Thymus (tissue), 11 donors: ENCODE measurements at regions not wholly inside any gene's neighbourhood (a gene's known extent, or its start where the extent isn't known, plus 50 kb on each side); places are given as distances from the start of the nearest gene placed in this dataset.

Source experiments
- DNase-seq, 9 donors: peaks; one replicate each; pipeline ENCODE4 v3.0.0-alpha.2; 2013; ENCODE audit warnings: low spot score in 9 of 9, low read depth in 6 of 9, missing footprints in 1 of 9
- H3K27ac ChIP-seq, 2 donors: one replicate each; pipeline ENCODE4 v1.5.1; 2013; ENCODE audit warnings: control low read depth in 1 of 2, low read depth in 1 of 2, low read length in 1 of 2, mild to moderate bottlenecking in 1 of 2, moderate library complexity in 1 of 2
- H3K27me3 ChIP-seq, 2 donors: one replicate each; pipeline ENCODE4 v1.5.1; 2013; ENCODE audit warnings: low read length in 1 of 2; ENCODE audit not compliant: control insufficient read depth in 2 of 2, insufficient read depth in 1 of 2
- H3K36me3 ChIP-seq, 2 donors: one replicate each; pipeline ENCODE4 v1.5.1; 2013; ENCODE audit warnings: low read length in 1 of 2, mild to moderate bottlenecking in 1 of 2, moderate library complexity in 1 of 2; ENCODE audit not compliant: control insufficient read depth in 2 of 2, insufficient read depth in 2 of 2
- H3K4me1 ChIP-seq, 2 donors: one replicate each; pipeline ENCODE4 v1.5.1; 2013; ENCODE audit warnings: low read length in 2 of 2; ENCODE audit not compliant: control insufficient read depth in 2 of 2, insufficient read depth in 2 of 2
- H3K4me3 ChIP-seq, 2 donors: one replicate each; pipeline ENCODE4 v1.5.1; 2013; ENCODE audit warnings: low read length in 2 of 2, control low read depth in 1 of 2, mild to moderate bottlenecking in 1 of 2
- H3K9me3 ChIP-seq, 2 donors: one replicate each; pipeline ENCODE4 v1.5.1; 2013; ENCODE audit warnings: low read length in 1 of 2, mild to moderate bottlenecking in 1 of 2; ENCODE audit not compliant: control insufficient read depth in 2 of 2, insufficient read depth in 1 of 2
- WGBS: extraction: QIAGEN DNeasy Blood & Tissue Kit; methylation state at CpG from one replicate; pipeline ENCODE4 v1.1.7; 2013; 5-methylcytosine and 5-hydroxymethylcytosine counted together
- donor health status: healthy.

DNA sequence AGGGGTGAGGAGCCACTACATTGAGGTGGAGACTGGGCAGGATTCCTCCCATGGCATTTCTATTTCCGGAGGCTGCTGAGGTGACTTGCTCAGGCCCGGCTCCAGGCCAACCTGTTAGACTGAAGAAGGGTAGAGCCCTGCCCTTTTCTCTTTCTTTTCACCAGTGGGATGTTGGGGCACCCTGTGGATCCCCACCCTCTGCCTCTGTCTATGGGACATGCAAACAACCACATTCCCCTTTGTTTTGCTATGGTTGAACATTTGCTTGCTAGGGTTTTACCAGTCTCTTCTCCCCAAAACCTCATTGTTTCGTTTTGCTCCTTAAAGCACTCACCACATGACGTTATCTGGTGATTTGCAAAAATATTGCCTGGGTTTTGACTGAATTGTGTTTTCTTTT lies 183.3 kb downstream of the ARL4C start:
- Histone ChIP-seq H3K9me3 (no peaks in the 10 kb centered on the region), H3K4me1 (peaks cover 6 to 13% of the 10 kb centered on the region in 2 donors), H3K36me3 (no peaks in the 10 kb centered on the region), H3K27ac (no peak overlapping the region), H3K27me3 (no peaks in the 10 kb centered on the region), H3K4me3 (no peak overlapping the region)
- 95% methylated on average over 4 of the region's 4 CpGs for WGBS
- no peak for DNase-seq

DNA sequence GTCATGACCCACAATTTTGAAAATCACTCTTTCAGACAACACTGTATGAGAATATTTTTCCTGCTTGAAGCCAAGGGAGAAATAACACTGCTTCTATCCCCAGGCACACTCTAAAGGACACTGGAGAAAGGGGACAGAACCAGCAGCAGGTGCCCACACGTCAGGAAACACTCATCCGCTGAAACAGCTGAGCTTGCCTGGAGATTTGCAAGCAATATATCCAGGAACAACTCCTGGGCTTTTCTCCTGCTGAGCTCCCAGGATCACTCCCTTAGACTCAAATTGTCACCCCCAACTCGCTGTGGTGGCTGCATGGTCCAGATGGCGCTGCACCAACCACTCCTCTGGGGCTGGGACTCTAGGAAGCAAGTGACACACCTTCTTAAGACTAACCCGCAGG lies 186.7 kb downstream of the ARL4C start:
- 98% methylated on average over 5 of the region's 5 CpGs for WGBS
- no peaks in the 10 kb centered on the region for H3K9me3 ChIP-seq
- no peak overlapping the region for H3K4me3 ChIP-seq
- peaks cover 10 to 21% of the 10 kb centered on the region in 2 donors for H3K4me1 ChIP-seq
- H3K27me3 ChIP-seq: no peaks in the 10 kb centered on the region
- no peak overlapping the region for H3K27ac ChIP-seq
- DNase-seq: no peak
- no peaks in the 10 kb centered on the region for H3K36me3 ChIP-seq

DNA sequence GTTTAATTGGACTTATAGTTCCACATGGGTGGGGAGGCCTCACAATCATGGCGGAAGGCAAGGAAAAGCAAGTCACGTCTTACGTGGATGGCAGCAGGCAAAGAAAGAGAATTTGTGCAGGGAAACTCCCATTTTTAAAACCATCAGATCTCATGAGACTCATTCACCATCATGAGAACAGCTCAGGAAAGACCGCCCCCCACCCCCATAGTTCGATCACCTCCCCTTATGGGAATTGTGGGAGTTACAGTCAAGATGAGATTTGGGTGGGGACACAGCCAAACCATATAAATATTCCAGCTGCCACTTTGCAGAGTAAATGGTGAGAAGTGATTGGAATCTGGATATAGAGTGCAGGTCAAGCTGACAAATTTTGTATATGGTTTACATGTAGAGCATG lies 187.4 kb downstream of the ARL4C start:
- Histone ChIP-seq H3K27me3 (no peaks in the 10 kb centered on the region), H3K9me3 (no peaks in the 10 kb centered on the region), H3K36me3 (no peaks in the 10 kb centered on the region), H3K4me1 (peaks cover 10 to 21% of the 10 kb centered on the region in 2 donors), H3K27ac (peak overlapping the region in 1 of 2 donors; percentile 73), H3K4me3 (no peak overlapping the region)
- 98% methylated on average over 5 of the region's 5 CpGs for WGBS
- no peak for DNase-seq

DNA sequence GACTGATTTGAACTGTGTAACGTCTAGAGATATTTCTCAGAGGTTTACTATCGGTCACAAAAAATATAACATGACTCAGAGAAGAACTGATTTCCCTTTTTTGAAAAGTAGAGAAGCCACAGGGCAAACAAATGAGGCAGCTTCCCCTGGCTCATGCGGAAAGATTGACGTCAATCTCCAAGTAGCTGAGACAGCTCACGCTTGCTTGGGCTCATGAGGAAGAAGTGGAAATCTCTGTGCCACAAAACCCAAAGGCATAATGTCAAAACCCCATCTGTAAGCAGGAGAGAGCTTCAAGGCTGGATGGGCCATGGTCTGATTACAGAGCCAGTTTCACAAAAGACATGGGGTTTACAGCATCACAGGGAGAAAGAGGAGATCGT lies 188.1 kb downstream of the ARL4C start:
- H3K9me3 ChIP-seq: no peaks in the 10 kb centered on the region
- H3K27me3 ChIP-seq: no peaks in the 10 kb centered on the region
- 30% methylated on average over 6 of the region's 6 CpGs for WGBS
- H3K4me3 ChIP-seq: no peak overlapping the region
- H3K36me3 ChIP-seq: no peaks in the 10 kb centered on the region
- peak in 4 of 9 donors; percentile 49 to 74 (median 59) for DNase-seq
- peak overlapping the region; percentile 46 to 73 for H3K27ac ChIP-seq
- H3K4me1 ChIP-seq: peaks cover 10 to 21% of the 10 kb centered on the region in 2 donors

DNA sequence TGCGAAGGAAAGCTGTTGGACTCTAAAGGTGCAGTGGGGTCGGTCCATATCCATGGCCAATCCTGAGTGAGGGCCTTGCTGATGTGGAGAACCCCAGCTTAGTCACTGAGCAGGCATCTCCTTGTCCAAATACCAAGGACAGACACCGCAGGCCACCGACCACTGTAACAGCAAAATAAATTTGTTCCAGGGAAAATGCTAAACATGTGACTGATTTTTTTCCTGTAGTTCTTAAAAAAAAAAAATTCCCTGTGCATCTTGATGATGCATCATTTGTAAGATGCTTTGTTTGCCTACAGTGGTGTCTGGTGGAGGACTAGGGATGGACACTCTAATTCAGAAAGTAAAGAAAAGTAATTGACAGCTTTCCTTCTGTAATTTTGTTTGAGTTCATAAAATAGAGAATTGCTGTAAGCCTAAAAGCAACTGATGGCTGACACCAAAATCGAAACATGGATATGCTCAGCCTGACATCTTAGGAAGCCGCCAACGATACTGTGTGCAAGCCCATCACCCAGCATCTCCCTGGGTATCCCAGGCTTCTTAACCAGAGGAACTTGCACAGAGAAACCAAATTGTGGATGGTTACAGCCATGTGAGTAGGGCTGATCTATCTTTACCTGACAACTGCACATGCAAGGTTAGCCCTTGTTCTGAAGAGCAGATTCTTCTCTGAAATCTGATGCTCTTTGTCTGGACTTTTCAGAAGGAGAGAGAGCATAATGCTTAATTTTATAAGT lies 188.6 kb downstream of the ARL4C start:
- no peak for DNase-seq
- Histone ChIP-seq H3K4me1 (peaks cover 10 to 21% of the 10 kb centered on the region in 2 donors), H3K4me3 (no peak overlapping the region), H3K27me3 (no peaks in the 10 kb centered on the region), H3K36me3 (no peaks in the 10 kb centered on the region), H3K9me3 (no peaks in the 10 kb centered on the region), H3K27ac (peak overlapping the region; percentile 73 to 79)
- WGBS: 96% methylated on average over 7 of the region's 7 CpGs

DNA sequence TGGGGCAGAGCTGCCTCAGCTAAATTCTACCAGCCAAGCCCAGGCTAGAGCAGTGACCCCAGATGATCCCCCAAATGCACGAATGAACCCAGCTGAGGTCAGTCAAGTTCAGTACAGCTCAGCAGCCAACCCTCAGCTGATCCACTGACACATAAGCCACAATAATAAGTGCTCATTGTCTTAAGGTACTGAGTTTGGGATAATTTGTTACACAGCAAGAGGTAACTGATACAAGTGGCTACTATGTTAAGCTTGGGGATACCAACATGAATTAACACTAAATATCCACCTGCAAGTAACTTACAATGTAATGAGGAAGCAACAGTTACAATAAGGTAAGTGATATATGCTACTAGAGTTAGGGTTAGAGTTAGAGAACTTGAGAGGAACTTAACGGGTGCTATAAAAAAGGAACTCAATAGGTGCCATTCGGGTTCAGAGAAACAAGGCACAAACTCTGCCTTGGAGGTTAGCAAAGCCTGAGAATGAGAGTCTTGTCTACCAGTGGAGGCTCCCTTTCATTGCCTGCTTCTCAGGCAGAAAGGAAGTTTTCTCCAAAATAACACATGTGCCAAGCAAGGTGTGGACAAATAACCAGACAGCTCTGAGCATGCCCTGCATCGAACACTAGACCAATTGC lies 189.4 kb downstream of the ARL4C start:
- Histone ChIP-seq H3K27ac (peak overlapping the region in 1 of 2 donors; percentile 38), H3K27me3 (no peaks in the 10 kb centered on the region), H3K9me3 (no peaks in the 10 kb centered on the region), H3K4me1 (peaks cover 10 to 21% of the 10 kb centered on the region in 2 donors), H3K36me3 (no peaks in the 10 kb centered on the region), H3K4me3 (no peak overlapping the region)
- WGBS: 97% methylated on average over 4 of the region's 4 CpGs
- DNase-seq: no peak

DNA sequence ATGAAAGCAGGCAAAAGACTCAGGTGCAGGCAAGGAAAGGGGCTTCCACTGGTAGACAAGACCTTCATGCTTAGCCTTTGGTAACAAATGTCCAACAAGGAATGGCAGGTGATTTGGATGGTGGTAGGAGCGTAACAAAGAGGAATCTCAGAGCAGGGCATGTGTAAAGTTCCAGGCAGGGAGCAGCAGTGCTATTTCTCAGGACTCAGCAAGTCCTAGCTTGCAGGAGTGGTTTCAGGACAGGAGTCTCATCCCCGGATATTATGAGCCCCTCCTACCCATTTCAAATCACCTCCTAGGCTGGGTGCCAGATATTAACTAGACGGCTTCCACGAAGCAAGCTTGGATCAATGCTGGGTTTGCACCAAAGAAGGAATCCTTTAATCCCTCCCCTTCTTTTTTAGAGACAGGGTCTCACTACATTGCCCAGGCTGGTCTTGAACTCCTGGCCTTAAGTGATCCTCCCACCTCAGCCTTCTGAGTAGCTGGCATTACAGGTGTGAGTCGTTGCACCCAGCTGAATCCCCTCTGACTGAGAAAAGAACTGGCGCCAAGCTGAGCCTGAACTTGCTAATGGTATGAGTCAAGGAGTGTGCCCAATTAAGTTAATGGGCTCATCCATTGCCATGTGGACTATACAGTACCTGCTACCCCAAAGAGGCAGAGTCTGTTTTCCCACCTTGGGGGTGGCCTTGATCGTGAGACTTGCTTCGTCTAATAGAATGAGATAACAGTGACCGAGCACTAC lies 190.3 kb downstream of the ARL4C start:
- Histone ChIP-seq H3K27ac (peak overlapping the region in 1 of 2 donors; percentile 8), H3K4me3 (no peak overlapping the region), H3K4me1 (peaks cover 11 to 21% of the 10 kb centered on the region in 2 donors), H3K27me3 (no peaks in the 10 kb centered on the region), H3K36me3 (no peaks in the 10 kb centered on the region), H3K9me3 (no peaks in the 10 kb centered on the region)
- 97% methylated on average over 9 of the region's 9 CpGs for WGBS
- no peak for DNase-seq

DNA sequence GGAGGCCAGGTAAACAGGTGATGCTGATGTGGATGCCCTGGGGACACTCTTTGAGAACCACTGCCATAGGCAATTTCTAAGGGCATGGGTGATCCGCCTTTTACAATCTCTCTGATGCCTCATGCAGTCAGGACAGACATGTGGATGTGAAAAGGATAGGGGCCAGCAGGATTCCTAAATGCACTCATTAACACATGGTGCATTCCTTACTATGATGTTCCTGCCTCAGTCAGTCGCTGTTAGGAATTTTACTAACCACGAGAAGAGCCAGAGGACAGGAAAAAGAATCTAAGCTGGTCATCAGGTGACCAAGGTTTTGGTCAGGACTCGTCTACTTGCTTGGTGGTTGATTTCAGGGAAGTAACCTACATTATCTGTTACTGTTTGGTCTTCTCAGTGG lies 191.0 kb downstream of the ARL4C start:
- Histone ChIP-seq H3K27me3 (no peaks in the 10 kb centered on the region), H3K36me3 (no peaks in the 10 kb centered on the region), H3K4me1 (peaks cover 13 to 21% of the 10 kb centered on the region in 2 donors), H3K9me3 (no peaks in the 10 kb centered on the region), H3K27ac (peak overlapping the region in 1 of 2 donors; percentile 20), H3K4me3 (no peak overlapping the region)
- DNase-seq: no peak
- 92% methylated on average over 4 of the region's 4 CpGs for WGBS

DNA sequence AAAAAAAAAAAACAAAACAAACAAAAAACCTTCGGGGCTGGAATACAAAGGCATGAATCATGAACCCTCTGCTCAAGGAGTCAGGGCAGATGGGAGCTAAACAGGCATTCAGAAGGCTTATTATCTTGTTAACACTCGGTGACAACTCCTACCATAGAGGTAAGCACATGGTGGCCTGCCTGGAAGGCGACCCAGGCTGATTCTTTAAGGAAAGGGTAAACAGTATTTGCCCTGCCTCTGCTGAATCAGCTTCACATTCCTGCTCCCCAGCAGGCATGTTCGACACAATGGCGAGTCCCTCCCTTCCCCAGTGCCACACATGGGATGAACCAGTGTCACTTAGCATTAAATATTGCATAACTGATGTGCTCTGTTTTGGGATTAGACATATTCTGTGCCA lies 191.9 kb downstream of the ARL4C start:
- no peak overlapping the region for H3K27ac ChIP-seq
- 86% methylated on average over 5 of the region's 5 CpGs for WGBS
- H3K4me3 ChIP-seq: no peak overlapping the region
- peaks cover 13 to 29% of the 10 kb centered on the region in 2 donors for H3K4me1 ChIP-seq
- no peaks in the 10 kb centered on the region for H3K9me3 ChIP-seq
- H3K36me3 ChIP-seq: no peaks in the 10 kb centered on the region
- no peak for DNase-seq
- H3K27me3 ChIP-seq: no peaks in the 10 kb centered on the region
